ENCODE measurements at regions not wholly inside any gene's neighbourhood (a gene's known extent, or its start where the extent isn't known, plus 50 kb on each side); places are given as distances from the start of the nearest gene placed in this dataset.

GRCh38 chr1:220331318-220331717 is 59.1 kb upstream of the RAB3GAP2 start (continued):
- TF ChIP-seq SIN3A (conservative IDR thresholded peaks at IDR 0.05 in 1 of 2, IDR thresholded peaks at IDR 0.05 in 1 of 2; ENCODE audit: low read depth in 1 of 2, low read length in 2 of 2) (no peak), TAF1 (IDR thresholded peaks at IDR 0.05; ENCODE audit: low read depth, low read length) (no peak), KDM1A (IDR thresholded peaks at IDR 0.05; ENCODE audit: borderline replicate concordance, low read length) (no peak), RFX5 (IDR thresholded peaks at IDR 0.05; ENCODE audit: borderline replicate concordance, low read depth, low read length) (no peak), NRF1 (IDR thresholded peaks at IDR 0.05; ENCODE audit: low read depth, low read length) (no peak)

All from H1 (cell line).